ENCODE measurements at regions not wholly inside any gene's neighbourhood (a gene's known extent, or its start where the extent isn't known, plus 50 kb on each side); places are given as distances from the start of the nearest gene placed in this dataset.

DNA sequence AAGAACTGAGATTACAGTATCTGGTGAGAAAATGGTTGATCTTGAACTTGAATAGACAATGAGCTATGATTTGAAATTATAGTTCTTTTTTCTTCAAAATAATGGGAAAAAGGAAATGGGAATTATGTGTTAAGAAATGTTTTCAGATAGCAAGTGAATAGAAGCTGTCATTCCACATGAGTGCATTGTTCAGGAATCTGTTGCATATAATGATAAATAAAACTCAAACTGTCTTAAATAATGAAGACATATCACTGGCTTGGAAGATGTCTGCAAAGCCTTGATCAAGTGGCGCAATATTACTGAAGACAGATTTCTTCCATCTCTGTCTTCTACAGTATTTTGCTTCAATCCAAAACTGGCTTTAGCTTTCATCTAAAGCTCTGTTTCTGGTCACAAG is 479.3 kb upstream of the ZFP42 start:
- Mint-ChIP-seq H3K27ac (no peak overlapping the region), H3K4me3 (no peak overlapping the region), H3K9me3 (peaks cover 0 to 10% (median 2%) of the 10 kb centered on the region in 7 donors), H3K36me3 (no peaks in the 10 kb centered on the region), H3K27me3 (ENCODE audit: low read depth in 3 of 3) (no peaks in the 10 kb centered on the region), H3K4me1 (no peaks in the 10 kb centered on the region)
- no peaks in the 10 kb centered on the region for H4K20me1 ChIP-seq (ENCODE audit: insufficient read depth, low read length)
- WGBS (ENCODE audit: insufficient coverage), result 86% methylated on average over 1 of the region's 1 CpG
- H3K4me1 ChIP-seq (ENCODE audit: control insufficient read depth in 1 of 2, insufficient read depth in 2 of 2, low read length in 2 of 2), result no peaks in the 10 kb centered on the region
- H2AFZ ChIP-seq (ENCODE audit: insufficient read depth, low read depth, low read length, poor library complexity, severe bottlenecking), result no peak overlapping the region
- no peak overlapping the region for H3K27ac ChIP-seq (ENCODE audit: low read depth in 1 of 2, low read length in 2 of 2)
- no peak overlapping the region for H3K4me2 ChIP-seq (replicated peaks; ENCODE audit: extremely low read depth, low read length, poor library complexity, severe bottlenecking)
- no peak overlapping the region for H3K4me3 ChIP-seq (replicated peaks in 1 of 3; ENCODE audit: low read depth in 2 of 3, low read length in 3 of 3)
- H3K9me3 ChIP-seq (replicated peaks in 1 of 2; ENCODE audit: control insufficient read depth in 1 of 2, insufficient read depth in 1 of 2, low read length in 2 of 2), result peaks cover 5 to 7% of the 10 kb centered on the region in 2 donors
- intact Hi-C loops (cut with micrococcal nuclease), result no loop called here
- no peaks in the 10 kb centered on the region for H3K79me2 ChIP-seq (ENCODE audit: insufficient read depth, low read length)
- no peaks in the 10 kb centered on the region for H3K27me3 ChIP-seq (ENCODE audit: control insufficient read depth in 2 of 2, insufficient read depth in 2 of 2, low read length in 2 of 2)
- no peaks in the 10 kb centered on the region for H3K36me3 ChIP-seq (replicated peaks in 1 of 2; ENCODE audit: control insufficient read depth in 1 of 2, insufficient read depth in 2 of 2, low read length in 2 of 2)
- no peak overlapping the region for H3K9ac ChIP-seq (ENCODE audit: insufficient read depth, low read length, poor library complexity, severe bottlenecking)
- DNase-seq, result no peak
- no peak for TF ChIP-seq CTCF (IDR thresholded peaks at IDR 0.05)

- Mint-ChIP-seq H3K9me3 (peaks cover 0 to 5% (median 4%) of the 10 kb centered on the region in 7 donors), H3K27ac (no peak overlapping the region), H3K36me3 (no peaks in the 10 kb centered on the region), H3K4me1 (no peaks in the 10 kb centered on the region), H3K27me3 (ENCODE audit: low read depth in 3 of 3) (no peaks in the 10 kb centered on the region), H3K4me3 (no peak overlapping the region)
- WGBS (ENCODE audit: insufficient coverage), result 95% methylated on average over 4 of the region's 6 CpGs
- no peak for TF ChIP-seq CTCF (IDR thresholded peaks at IDR 0.05)
- Histone ChIP-seq H3K9me3 (replicated peaks in 1 of 2; ENCODE audit: control insufficient read depth in 1 of 2, insufficient read depth in 1 of 2, low read length in 2 of 2) (peaks cover 3 to 7% of the 10 kb centered on the region in 2 donors), H3K79me2 (ENCODE audit: insufficient read depth, low read length) (no peaks in the 10 kb centered on the region), H3K4me2 (replicated peaks; ENCODE audit: extremely low read depth, low read length, poor library complexity, severe bottlenecking) (no peak overlapping the region), H3K36me3 (replicated peaks in 1 of 2; ENCODE audit: control insufficient read depth in 1 of 2, insufficient read depth in 2 of 2, low read length in 2 of 2) (no peaks in the 10 kb centered on the region), H2AFZ (ENCODE audit: insufficient read depth, low read depth, low read length, poor library complexity, severe bottlenecking) (no peak overlapping the region), H3K4me3 (replicated peaks in 1 of 3; ENCODE audit: low read depth in 2 of 3, low read length in 3 of 3) (no peak overlapping the region), H3K27me3 (ENCODE audit: control insufficient read depth in 2 of 2, insufficient read depth in 2 of 2, low read length in 2 of 2) (no peaks in the 10 kb centered on the region), H4K20me1 (ENCODE audit: insufficient read depth, low read length) (no peaks in the 10 kb centered on the region), H3K4me1 (ENCODE audit: control insufficient read depth in 1 of 2, insufficient read depth in 2 of 2, low read length in 2 of 2) (no peaks in the 10 kb centered on the region), H3K9ac (ENCODE audit: insufficient read depth, low read length, poor library complexity, severe bottlenecking) (no peak overlapping the region), H3K27ac (ENCODE audit: low read depth in 1 of 2, low read length in 2 of 2) (no peak overlapping the region)
- intact Hi-C loops (cut with micrococcal nuclease), result no loop called here
- no peak for DNase-seq
Observed at GRCh38 chr4:187541666-187542065, 453.9 kb upstream of the ZFP42 start.
